ENCODE measurements at regions not wholly inside any gene's neighbourhood (a gene's known extent, or its start where the extent isn't known, plus 50 kb on each side); places are given as distances from the start of the nearest gene placed in this dataset.

- TF ChIP-seq POLR2AphosphoS5 (IDR thresholded peaks at IDR 0.05; ENCODE audit: low read depth, low read length) (no peak), CTCF (IDR thresholded peaks at IDR 0.05) (no peak), GABPA (IDR thresholded peaks at IDR 0.05; ENCODE audit: low read depth) (no peak), TAF1 (IDR thresholded peaks at IDR 0.05; ENCODE audit: borderline replicate concordance, low read depth, low read length) (no peak), IRF3 (IDR thresholded peaks at IDR 0.05; ENCODE audit: low read depth, low read length) (no peak), RAD21 (IDR thresholded peaks at IDR 0.05; ENCODE audit: low read length) (no peak), FOXM1 (IDR thresholded peaks at IDR 0.05; ENCODE audit: low read depth) (no peak), ZBTB33 (IDR thresholded peaks at IDR 0.05; ENCODE audit: borderline replicate concordance, low read depth) (no peak), TCF12 (IDR thresholded peaks at IDR 0.05) (no peak), REST (IDR thresholded peaks at IDR 0.05; ENCODE audit: low read depth, low read length) (no peak), GATA2 (CRISPR knock-in tag; IDR thresholded peaks at IDR 0.05) (no peak), RXRA (IDR thresholded peaks at IDR 0.05; ENCODE audit: borderline replicate concordance, low read depth) (no peak), MAX (IDR thresholded peaks at IDR 0.05; ENCODE audit: low read depth) (no peak)
These were observed 188.0 kb upstream of the RPL34 start for GRCh38 chr4:108432418-108432817.
